Lung (tissue), 11 donors: ENCODE measurements at regions not wholly inside any gene's neighbourhood (a gene's known extent, or its start where the extent isn't known, plus 50 kb on each side); places are given as distances from the start of the nearest gene placed in this dataset.

ENCODE experiments used
- ATAC-seq: fragments of 200-7000 bp; cut with Tn5 transposase; one replicate; pipeline ENCODE4 v1.9.1; 2020; ENCODE audit warnings: moderate number of reproducible peaks; ENCODE audit not compliant: insufficient read depth, low FRiP score
- DNase-seq, 3 donors: peaks; one replicate each; pipeline ENCODE4 v3.0.0-alpha.2; 2013 to 2017
- H3K27ac ChIP-seq, 2 donors: one replicate each; pipeline ENCODE4 v1.5.1; 2013; ENCODE audit warnings: mild to moderate bottlenecking in 2 of 2, moderate library complexity in 2 of 2, control low read depth in 1 of 2, inconsistent platforms in 1 of 2, low read depth in 1 of 2, low read length in 1 of 2
- H3K27me3 ChIP-seq, 3 donors: one replicate each; pipeline ENCODE4 v1.5.1; 2013; ENCODE audit warnings: low read length in 2 of 3; ENCODE audit not compliant: control insufficient read depth in 3 of 3, insufficient read depth in 3 of 3
- H3K36me3 ChIP-seq, 4 donors: one replicate each; pipeline ENCODE4 v1.5.1; 2013; ENCODE audit warnings: low read length in 4 of 4, mild to moderate bottlenecking in 1 of 4, moderate library complexity in 1 of 4; ENCODE audit not compliant: control insufficient read depth in 4 of 4, insufficient read depth in 4 of 4
- H3K4me1 ChIP-seq, 5 donors: one replicate each; pipeline ENCODE4 v1.5.1; 2013; ENCODE audit warnings: low read length in 5 of 5, mild to moderate bottlenecking in 2 of 5, moderate library complexity in 1 of 5; ENCODE audit not compliant: control insufficient read depth in 5 of 5, insufficient read depth in 5 of 5
- H3K4me3 ChIP-seq: one replicate; pipeline ENCODE4 v1.5.1; 2013; ENCODE audit warnings: mild to moderate bottlenecking, control low read depth, moderate library complexity
- H3K9ac ChIP-seq, 2 donors: one replicate each; pipeline ENCODE4 v1.5.1; 2013; ENCODE audit warnings: low read length in 2 of 2, control low read depth in 1 of 2; ENCODE audit not compliant: insufficient read depth in 1 of 2
- H3K9me3 ChIP-seq, 4 donors: one replicate each; pipeline ENCODE4 v1.5.1; 2013; ENCODE audit warnings: low read length in 3 of 4, mild to moderate bottlenecking in 1 of 4, moderate library complexity in 1 of 4; ENCODE audit not compliant: control insufficient read depth in 4 of 4, insufficient read depth in 3 of 4
- CTCF ChIP-seq: IDR thresholded peaks from 2 replicates; pipeline ENCODE4 v1.5.1; 2012; ENCODE audit warnings: mild to moderate bottlenecking; ENCODE audit errors: control extremely low read depth, extremely low read depth
- WGBS, 2 donors: extraction: QIAGEN DNeasy Blood & Tissue Kit; methylation state at CpG; one replicate each; pipeline ENCODE4 v1.1.7; 2013; 5-methylcytosine and 5-hydroxymethylcytosine counted together
- donor health status: control.
- donor health status: control.
- donor health status: Bipolar disorder and iron deficiency.
- donor health status: healthy.
- donor health status: DM: yes; HTN: yes; CAD: no.

GRCh38 chr9:117979914-117980313 is 275.7 kb downstream of the TLR4 start:
- H3K4me1 ChIP-seq = no peaks in the 10 kb centered on the region
- no peak overlapping the region for H3K4me3 ChIP-seq
- DNase-seq (no peak), ATAC-seq (no peak)
- H3K27ac ChIP-seq = no peak overlapping the region
- H3K9me3 ChIP-seq = no peaks in the 10 kb centered on the region
- no peak overlapping the region for H3K9ac ChIP-seq
- no peaks in the 10 kb centered on the region for H3K36me3 ChIP-seq
- no peaks in the 10 kb centered on the region for H3K27me3 ChIP-seq
- TF ChIP-seq CTCF = no peak
- 92 to 97% methylated on average over 2 of the region's 2 CpGs for WGBS, 2 donors

- Histone ChIP-seq H3K27ac (no peak overlapping the region), H3K4me3 (no peak overlapping the region), H3K36me3 (no peaks in the 10 kb centered on the region), H3K9me3 (no peaks in the 10 kb centered on the region), H3K4me1 (no peaks in the 10 kb centered on the region), H3K9ac (no peak overlapping the region), H3K27me3 (no peaks in the 10 kb centered on the region)
- no peak for TF ChIP-seq CTCF
- ATAC-seq (no peak), DNase-seq (no peak)
Measured at GRCh38 chr9:117987945-117988344, 283.7 kb downstream of the TLR4 start.

- H3K4me1 ChIP-seq = no peaks in the 10 kb centered on the region
- no peak overlapping the region for H3K9ac ChIP-seq
- no peak overlapping the region for H3K27ac ChIP-seq
- no peaks in the 10 kb centered on the region for H3K9me3 ChIP-seq
- no peaks in the 10 kb centered on the region for H3K27me3 ChIP-seq
- ATAC-seq (no peak), DNase-seq (peak in 1 of 3 donors; percentile 4)
- H3K36me3 ChIP-seq = no peaks in the 10 kb centered on the region
- H3K4me3 ChIP-seq = no peak overlapping the region
- TF ChIP-seq CTCF = no peak
- WGBS, 2 donors = 7 to 14% methylated on average over 6 of the region's 6 CpGs
Measured at GRCh38 chr9:117992006-117992405, 287.8 kb downstream of the TLR4 start.

- no peak for TF ChIP-seq CTCF
- no peaks in the 10 kb centered on the region for H3K9me3 ChIP-seq
- H3K4me1 ChIP-seq = no peaks in the 10 kb centered on the region
- ATAC-seq (no peak), DNase-seq (no peak)
- H3K27ac ChIP-seq = no peak overlapping the region
- no peak overlapping the region for H3K4me3 ChIP-seq
- no peaks in the 10 kb centered on the region for H3K27me3 ChIP-seq
- H3K9ac ChIP-seq = no peak overlapping the region
- H3K36me3 ChIP-seq = no peaks in the 10 kb centered on the region
- 92 to 96% methylated on average over 3 of the region's 3 CpGs for WGBS, 2 donors
Measured at GRCh38 chr9:118000581-118000980, 296.4 kb downstream of the TLR4 start.
